GM23338 (cell line): ENCODE measurements at regions not wholly inside any gene's neighbourhood (a gene's known extent, or its start where the extent isn't known, plus 50 kb on each side); places are given as distances from the start of the nearest gene placed in this dataset.

Source experiments
- ATAC-seq: fragments of 200-7000 bp; cut with Tn5 transposase; 3 replicates; pipeline ENCODE4 v1.9.1; 2020
- DNase-seq: peaks from one replicate; pipeline ENCODE4 v3.0.0-alpha.2; 2015; ENCODE audit warnings: low spot score
- H2AFZ ChIP-seq: fragments of 200-600 bp; sonication (generic); 2 replicates; pipeline ENCODE4 v1.8.0; 2016; ENCODE audit warnings: antibody characterized with exemption, mild to moderate bottlenecking, moderate library complexity
- H3F3A ChIP-seq: fragments of 200-600 bp; sonication (generic); replicated peaks from 2 replicates; pipeline ENCODE4 v1.8.0; 2017; ENCODE audit warnings: antibody characterized with exemption, mixed run types, low read depth
- H3K27ac ChIP-seq: fragments of 200-600 bp; sonication (generic); 2 replicates; pipeline ENCODE4 v1.6.1; 2016; ENCODE audit warnings: low read depth
- H3K27me3 ChIP-seq: fragments of 200-600 bp; sonication (generic); 2 replicates; pipeline ENCODE4 v1.8.0; 2016; ENCODE audit warnings: mild to moderate bottlenecking, mixed run types, moderate library complexity; ENCODE audit not compliant: insufficient read depth
- H3K36me3 ChIP-seq: fragments of 200-600 bp; sonication (generic); 2 replicates; pipeline ENCODE4 v1.8.0; 2016; ENCODE audit warnings: mild to moderate bottlenecking; ENCODE audit not compliant: insufficient read depth
- H3K4me1 ChIP-seq: fragments of 200-600 bp; sonication (generic); 2 replicates; pipeline ENCODE4 v1.8.0; 2016; ENCODE audit warnings: mild to moderate bottlenecking, moderate library complexity; ENCODE audit not compliant: insufficient read depth
- H3K4me2 ChIP-seq: fragments of 200-600 bp; sonication (generic); 2 replicates; pipeline ENCODE4 v1.7.1; 2017; ENCODE audit warnings: mixed run types
- H3K4me3 ChIP-seq: fragments of 200-600 bp; sonication (generic); 2 replicates; pipeline ENCODE4 v1.6.1; 2016; ENCODE audit warnings: mixed run types
- H3K79me2 ChIP-seq: fragments of 200-600 bp; sonication (generic); replicated peaks from 2 replicates; pipeline ENCODE4 v1.8.0; 2017; ENCODE audit warnings: mild to moderate bottlenecking; ENCODE audit not compliant: insufficient read depth
- H3K9me2 ChIP-seq: fragments of 200-600 bp; sonication (generic); 2 replicates; pipeline ENCODE4 v1.8.0; 2017; ENCODE audit not compliant: insufficient read depth
- H4K20me1 ChIP-seq: fragments of 200-600 bp; sonication (generic); replicated peaks from 2 replicates; pipeline ENCODE4 v1.8.0; 2017; ENCODE audit warnings: mild to moderate bottlenecking; ENCODE audit not compliant: insufficient read depth
- H3K27ac Mint-ChIP-seq: 2 replicates; pipeline ENCODE4 v1.8.0; 2020; ENCODE audit warnings: inconsistent platforms, mild to moderate bottlenecking, moderate library complexity, mixed read lengths
- H3K27me3 Mint-ChIP-seq: 3 replicates; pipeline ENCODE4 v1.8.0; 2022; ENCODE audit warnings: low read depth, mild to moderate bottlenecking, moderate library complexity, mixed read lengths, inconsistent platforms; ENCODE audit not compliant: insufficient read depth, poor library complexity
- H3K36me3 Mint-ChIP-seq: 3 replicates; pipeline ENCODE4 v1.8.0; 2021; ENCODE audit warnings: low read depth, mild to moderate bottlenecking, inconsistent platforms, moderate library complexity, mixed read lengths
- H3K4me1 Mint-ChIP-seq: 3 replicates; pipeline ENCODE4 v1.8.0; 2020; ENCODE audit warnings: mild to moderate bottlenecking, inconsistent platforms, mixed read lengths
- H3K4me3 Mint-ChIP-seq: 3 replicates; pipeline ENCODE4 v1.8.0; 2021; ENCODE audit warnings: moderate library complexity, mild to moderate bottlenecking, inconsistent platforms, mixed read lengths
- H3K9me3 Mint-ChIP-seq: 3 replicates; pipeline ENCODE4 v1.8.0; 2020; ENCODE audit warnings: moderate library complexity, mild to moderate bottlenecking, inconsistent platforms, mixed read lengths
- CTCF ChIP-seq, 2 experiments: fragments of 200-600 bp in 1 of 2; sonication (generic) in 1 of 2; conservative IDR thresholded peaks; 2 replicates each; pipeline versions ENCODE4 v1.5.1 to v1.6.1; 2016 to 2017; ENCODE audit warnings: antibody characterized with exemption in 2 of 2, low read depth in 2 of 2, mild to moderate bottlenecking in 2 of 2, moderate library complexity in 1 of 2
- EZH2phosphoT487 ChIP-seq: fragments of 200-600 bp; sonication (generic); IDR thresholded peaks from one replicate; pipeline ENCODE4 v1.8.1; 2018; ENCODE audit warnings: antibody characterized with exemption; ENCODE audit not compliant: unreplicated experiment
- JUNB ChIP-seq: IDR thresholded peaks from one replicate; pipeline ENCODE4 v1.6.1; 2016; ENCODE audit warnings: antibody characterized with exemption; ENCODE audit not compliant: unreplicated experiment
- POLR2AphosphoS5 ChIP-seq: IDR thresholded peaks from 2 replicates; pipeline ENCODE4 v1.6.1; 2016; ENCODE audit warnings: antibody characterized with exemption, low read depth
- STAT1 ChIP-seq: IDR thresholded peaks from one replicate; pipeline ENCODE4 v1.6.1; 2016; ENCODE audit warnings: antibody characterized with exemption; ENCODE audit not compliant: unreplicated experiment
- ZNF114 ChIP-seq: fragments of 250-450 bp; sonication (Bioruptor Pico); IDR thresholded peaks from 2 replicates; pipeline ENCODE4 v1.5.0; 2020; ENCODE audit warnings: mild to moderate bottlenecking, moderate library complexity
- TF ChIP-seq, protein P1 (sequence below): fragments of 250-450 bp; sonication (Bioruptor Pico); IDR thresholded peaks from 2 replicates; pipeline ENCODE4 v1.5.0; 2020; ENCODE audit warnings: mild to moderate bottlenecking, moderate library complexity
- TF ChIP-seq, protein P2 (sequence below): IDR thresholded peaks from 2 replicates; pipeline ENCODE4 v1.6.1; 2016; ENCODE audit warnings: antibody characterized with exemption

GRCh38 chr22:40113696-40114095 lies 64.0 kb upstream of the TNRC6B start (continued):
- TF ChIP-seq, protein P1, sequence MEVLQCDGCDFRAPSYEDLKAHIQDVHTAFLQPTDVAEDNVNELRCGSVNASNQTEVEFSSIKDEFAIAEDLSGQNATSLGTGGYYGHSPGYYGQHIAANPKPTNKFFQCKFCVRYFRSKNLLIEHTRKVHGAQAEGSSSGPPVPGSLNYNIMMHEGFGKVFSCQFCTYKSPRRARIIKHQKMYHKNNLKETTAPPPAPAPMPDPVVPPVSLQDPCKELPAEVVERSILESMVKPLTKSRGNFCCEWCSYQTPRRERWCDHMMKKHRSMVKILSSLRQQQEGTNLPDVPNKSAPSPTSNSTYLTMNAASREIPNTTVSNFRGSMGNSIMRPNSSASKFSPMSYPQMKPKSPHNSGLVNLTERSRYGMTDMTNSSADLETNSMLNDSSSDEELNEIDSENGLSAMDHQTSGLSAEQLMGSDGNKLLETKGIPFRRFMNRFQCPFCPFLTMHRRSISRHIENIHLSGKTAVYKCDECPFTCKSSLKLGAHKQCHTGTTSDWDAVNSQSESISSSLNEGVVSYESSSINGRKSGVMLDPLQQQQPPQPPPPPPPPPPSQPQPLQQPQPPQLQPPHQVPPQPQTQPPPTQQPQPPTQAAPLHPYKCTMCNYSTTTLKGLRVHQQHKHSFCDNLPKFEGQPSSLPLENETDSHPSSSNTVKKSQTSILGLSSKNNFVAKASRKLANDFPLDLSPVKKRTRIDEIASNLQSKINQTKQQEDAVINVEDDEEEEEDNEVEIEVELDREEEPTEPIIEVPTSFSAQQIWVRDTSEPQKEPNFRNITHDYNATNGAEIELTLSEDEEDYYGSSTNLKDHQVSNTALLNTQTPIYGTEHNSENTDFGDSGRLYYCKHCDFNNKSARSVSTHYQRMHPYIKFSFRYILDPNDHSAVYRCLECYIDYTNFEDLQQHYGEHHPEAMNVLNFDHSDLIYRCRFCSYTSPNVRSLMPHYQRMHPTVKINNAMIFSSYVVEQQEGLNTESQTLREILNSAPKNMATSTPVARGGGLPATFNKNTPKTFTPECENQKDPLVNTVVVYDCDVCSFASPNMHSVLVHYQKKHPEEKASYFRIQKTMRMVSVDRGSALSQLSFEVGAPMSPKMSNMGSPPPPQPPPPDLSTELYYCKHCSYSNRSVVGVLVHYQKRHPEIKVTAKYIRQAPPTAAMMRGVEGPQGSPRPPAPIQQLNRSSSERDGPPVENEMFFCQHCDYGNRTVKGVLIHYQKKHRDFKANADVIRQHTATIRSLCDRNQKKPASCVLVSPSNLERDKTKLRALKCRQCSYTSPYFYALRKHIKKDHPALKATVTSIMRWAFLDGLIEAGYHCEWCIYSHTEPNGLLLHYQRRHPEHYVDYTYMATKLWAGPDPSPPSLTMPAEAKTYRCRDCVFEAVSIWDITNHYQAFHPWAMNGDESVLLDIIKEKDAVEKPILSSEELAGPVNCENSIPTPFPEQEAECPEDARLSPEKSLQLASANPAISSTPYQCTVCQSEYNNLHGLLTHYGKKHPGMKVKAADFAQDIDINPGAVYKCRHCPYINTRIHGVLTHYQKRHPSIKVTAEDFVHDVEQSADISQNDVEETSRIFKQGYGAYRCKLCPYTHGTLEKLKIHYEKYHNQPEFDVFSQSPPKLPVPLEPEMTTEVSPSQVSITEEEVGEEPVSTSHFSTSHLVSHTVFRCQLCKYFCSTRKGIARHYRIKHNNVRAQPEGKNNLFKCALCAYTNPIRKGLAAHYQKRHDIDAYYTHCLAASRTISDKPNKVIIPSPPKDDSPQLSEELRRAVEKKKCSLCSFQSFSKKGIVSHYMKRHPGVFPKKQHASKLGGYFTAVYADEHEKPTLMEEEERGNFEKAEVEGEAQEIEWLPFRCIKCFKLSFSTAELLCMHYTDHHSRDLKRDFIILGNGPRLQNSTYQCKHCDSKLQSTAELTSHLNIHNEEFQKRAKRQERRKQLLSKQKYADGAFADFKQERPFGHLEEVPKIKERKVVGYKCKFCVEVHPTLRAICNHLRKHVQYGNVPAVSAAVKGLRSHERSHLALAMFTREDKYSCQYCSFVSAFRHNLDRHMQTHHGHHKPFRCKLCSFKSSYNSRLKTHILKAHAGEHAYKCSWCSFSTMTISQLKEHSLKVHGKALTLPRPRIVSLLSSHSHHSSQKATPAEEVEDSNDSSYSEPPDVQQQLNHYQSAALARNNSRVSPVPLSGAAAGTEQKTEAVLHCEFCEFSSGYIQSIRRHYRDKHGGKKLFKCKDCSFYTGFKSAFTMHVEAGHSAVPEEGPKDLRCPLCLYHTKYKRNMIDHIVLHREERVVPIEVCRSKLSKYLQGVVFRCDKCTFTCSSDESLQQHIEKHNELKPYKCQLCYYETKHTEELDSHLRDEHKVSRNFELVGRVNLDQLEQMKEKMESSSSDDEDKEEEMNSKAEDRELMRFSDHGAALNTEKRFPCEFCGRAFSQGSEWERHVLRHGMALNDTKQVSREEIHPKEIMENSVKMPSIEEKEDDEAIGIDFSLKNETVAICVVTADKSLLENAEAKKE (CRISPR knock-in tag): no peak
- TF ChIP-seq STAT1 (no peak), ZNF114 (CRISPR knock-in tag) (no peak)
- TF ChIP-seq, protein P2, sequence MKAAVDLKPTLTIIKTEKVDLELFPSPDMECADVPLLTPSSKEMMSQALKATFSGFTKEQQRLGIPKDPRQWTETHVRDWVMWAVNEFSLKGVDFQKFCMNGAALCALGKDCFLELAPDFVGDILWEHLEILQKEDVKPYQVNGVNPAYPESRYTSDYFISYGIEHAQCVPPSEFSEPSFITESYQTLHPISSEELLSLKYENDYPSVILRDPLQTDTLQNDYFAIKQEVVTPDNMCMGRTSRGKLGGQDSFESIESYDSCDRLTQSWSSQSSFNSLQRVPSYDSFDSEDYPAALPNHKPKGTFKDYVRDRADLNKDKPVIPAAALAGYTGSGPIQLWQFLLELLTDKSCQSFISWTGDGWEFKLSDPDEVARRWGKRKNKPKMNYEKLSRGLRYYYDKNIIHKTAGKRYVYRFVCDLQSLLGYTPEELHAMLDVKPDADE: no peak

GRCh38 chr22:40114411-40114810 lies 63.3 kb upstream of the TNRC6B start:
- H3K79me2 ChIP-seq: 0 out of 2 replicates have a peak, but pooled peaks cover 7% of the 10 kb centered on the region
- no peak overlapping the region for H2AFZ ChIP-seq
- no peaks in the 10 kb centered on the region for H3K36me3 Mint-ChIP-seq
- H3K27ac ChIP-seq: no peak overlapping the region
- peaks cover 6% of the 10 kb centered on the region for H4K20me1 ChIP-seq
- H3K27me3 ChIP-seq: no peaks in the 10 kb centered on the region
- H3K27me3 Mint-ChIP-seq: peaks cover 6% of the 10 kb centered on the region
- no peaks in the 10 kb centered on the region for H3F3A ChIP-seq
- H3K4me3 Mint-ChIP-seq: no peak overlapping the region
- no peaks in the 10 kb centered on the region for H3K4me1 ChIP-seq
- H3K4me2 ChIP-seq: no peak overlapping the region
- H3K9me3 Mint-ChIP-seq: no peaks in the 10 kb centered on the region
- no peak overlapping the region for H3K4me3 ChIP-seq
- peaks cover 11% of the 10 kb centered on the region for H3K4me1 Mint-ChIP-seq
- no peaks in the 10 kb centered on the region for H3K9me2 ChIP-seq
- TF ChIP-seq EZH2phosphoT487: no peak
- no peak for TF ChIP-seq ZNF114 (CRISPR knock-in tag)
- TF ChIP-seq CTCF (conservative IDR thresholded peaks at IDR 0.05; ENCODE audit: low read depth in 2 of 2): no peak
- TF ChIP-seq JUNB: no peak
- TF ChIP-seq POLR2AphosphoS5: no peak
- H3K36me3 ChIP-seq: no peaks in the 10 kb centered on the region
- ATAC-seq (no peak), DNase-seq (no peak)
- H3K27ac Mint-ChIP-seq: no peak overlapping the region
